ENCODE measurements at regions not wholly inside any gene's neighbourhood (a gene's known extent, or its start where the extent isn't known, plus 50 kb on each side); places are given as distances from the start of the nearest gene placed in this dataset.
A peak's percentile ranks its signal among the peaks of the same experiment; 100 is the strongest.

DNA sequence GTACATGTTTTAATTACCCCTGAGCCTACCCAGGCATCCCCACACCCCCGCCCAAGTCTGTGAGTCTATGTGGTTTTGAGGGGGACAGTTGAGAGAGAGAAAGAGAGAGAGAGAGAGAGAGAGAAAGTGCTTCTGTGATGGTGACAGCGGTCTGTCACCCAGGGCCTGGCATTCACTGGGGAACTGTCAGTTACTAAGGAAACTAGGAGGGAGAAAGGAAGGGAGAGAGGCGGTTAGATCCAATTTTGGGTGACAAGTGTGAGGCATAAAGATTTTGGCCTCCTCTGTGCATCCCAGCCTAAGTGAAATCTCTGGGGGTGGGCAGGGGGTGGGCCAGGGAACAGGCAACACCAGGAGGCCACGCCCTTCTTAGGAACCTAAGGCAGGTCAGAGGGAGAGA lies 498.3 kb downstream of the BUD13 start:
- DNase-seq, result no peak

DNA sequence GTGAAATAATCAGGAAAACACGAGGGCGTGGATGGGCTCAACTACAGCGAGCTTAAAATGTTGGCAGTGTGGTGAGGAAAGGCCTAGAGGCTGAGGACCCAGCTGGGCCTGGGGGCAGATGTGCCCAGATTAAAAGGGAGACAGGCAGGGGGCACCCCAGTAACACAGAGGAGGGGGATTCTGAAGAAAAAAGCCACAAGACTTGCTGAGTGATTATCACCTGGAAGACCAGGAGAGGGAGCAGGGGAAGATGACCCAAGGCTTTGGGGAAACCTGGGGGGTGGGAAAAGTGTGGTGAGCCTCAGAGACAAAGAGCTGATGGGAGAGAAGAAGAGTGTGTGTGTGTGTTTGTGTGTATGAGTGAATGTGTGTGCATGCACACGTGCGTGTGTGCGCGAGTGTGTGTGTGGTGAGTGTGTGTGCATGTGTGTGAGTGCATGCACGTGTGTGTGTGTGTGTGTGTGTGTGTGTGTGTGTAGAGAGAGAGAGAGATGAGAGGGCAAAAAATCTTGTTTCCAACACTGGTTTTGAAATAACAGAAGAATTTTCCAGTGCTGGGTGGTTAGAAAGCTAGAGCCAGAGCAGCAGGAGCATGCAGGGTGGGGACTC lies 500.5 kb downstream of the BUD13 start:
- DNase-seq, result no peak

DNA sequence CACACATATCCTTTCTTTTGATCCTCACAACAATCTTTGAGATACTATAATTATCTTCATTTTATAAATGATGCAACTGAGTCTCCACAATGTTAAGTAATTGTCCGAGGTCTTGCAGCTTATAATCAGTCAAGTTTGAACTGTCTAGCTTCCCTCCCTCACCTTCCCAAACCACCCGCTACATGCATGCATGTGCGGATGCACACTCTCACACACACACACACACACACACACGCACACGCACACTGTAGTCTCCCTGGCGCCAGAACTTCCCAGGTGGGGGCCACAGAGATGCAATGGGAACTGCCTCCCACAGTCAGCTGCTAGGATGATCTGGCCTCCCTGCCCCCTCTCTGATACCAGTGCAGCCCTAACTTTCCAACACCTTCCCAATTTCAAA lies 501.3 kb downstream of the BUD13 start:
- no peak for DNase-seq

DNA sequence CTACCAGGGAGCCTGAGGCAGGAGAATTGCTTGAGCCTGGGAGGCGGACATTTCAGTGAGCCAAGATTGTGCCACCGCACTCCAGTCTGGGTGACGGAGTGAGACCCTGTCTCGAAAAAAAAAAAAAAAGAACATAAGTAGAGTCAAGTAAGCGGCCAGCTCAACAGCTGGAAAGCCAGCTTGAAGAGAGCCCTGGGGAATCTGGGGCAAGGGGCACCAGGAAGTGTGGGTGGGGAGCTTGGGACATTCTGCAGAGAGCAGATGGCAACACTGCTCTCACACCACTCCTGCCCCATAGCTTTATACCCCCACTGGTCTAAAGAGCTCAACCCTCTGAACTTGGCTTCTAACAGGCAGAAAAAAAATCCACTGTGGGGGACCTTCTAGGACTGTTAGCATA lies 505.6 kb downstream of the BUD13 start:
- DNase-seq, result no peak

DNA sequence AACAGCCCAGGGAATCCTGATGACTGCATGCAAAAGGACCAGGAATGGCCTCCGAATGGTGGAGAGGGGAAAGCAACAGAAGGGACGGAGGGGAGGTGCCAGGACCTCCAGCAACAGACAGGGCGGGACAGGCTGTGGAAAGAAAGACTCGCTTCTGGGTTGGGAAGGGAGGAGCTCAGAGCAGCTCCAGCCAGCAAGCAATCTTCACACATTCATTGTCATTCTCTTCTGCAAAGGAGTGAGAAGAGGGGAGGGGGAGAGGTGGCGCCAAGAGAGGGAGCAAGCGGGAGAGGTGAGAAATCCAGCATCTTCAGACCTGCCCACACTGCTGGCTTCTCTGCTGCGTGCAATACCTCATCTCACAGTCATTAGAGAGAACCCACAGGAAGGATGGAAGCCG lies 509.0 kb downstream of the BUD13 start:
- no peak for DNase-seq

DNA sequence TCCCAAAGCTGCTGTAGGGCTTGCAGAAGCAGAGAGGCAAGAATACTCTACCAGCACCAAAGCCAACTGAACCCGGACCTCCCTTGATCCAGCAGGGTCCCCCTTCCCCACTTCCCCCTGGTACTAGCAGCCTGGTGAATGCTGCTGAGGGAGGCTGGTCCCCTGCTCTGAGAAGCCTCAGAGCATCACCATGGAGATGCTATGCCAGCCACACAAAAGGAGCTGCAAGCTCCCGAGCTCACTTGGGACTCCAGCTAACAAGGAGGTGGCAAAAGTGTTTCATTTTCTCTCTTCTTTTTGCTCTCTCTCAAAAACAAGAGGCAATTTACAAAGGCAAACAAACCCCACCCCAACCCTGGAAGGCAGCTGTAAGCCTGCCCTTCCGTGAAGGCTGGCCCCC lies 509.8 kb downstream of the BUD13 start:
- no peak for DNase-seq

DNA sequence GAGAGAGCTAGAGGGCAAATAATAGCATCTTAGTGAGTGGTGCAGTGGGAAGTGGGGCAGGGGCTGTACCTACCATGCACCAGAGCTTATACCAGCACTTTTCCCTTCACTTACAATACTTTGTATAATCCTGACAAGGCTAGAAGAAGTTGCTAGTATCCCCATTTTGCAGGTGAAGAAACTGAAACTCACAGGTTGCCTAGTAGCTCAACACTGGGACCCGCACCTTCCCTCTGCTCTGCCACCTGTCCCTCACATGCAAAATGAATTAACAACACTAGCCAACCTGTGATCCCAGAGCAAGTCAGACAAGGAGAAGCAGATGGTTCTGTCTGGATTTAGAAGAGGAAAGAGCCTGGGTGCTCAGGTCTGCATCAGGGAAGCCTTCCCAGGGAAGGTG lies 510.4 kb downstream of the BUD13 start:
- DNase-seq, result no peak

DNA sequence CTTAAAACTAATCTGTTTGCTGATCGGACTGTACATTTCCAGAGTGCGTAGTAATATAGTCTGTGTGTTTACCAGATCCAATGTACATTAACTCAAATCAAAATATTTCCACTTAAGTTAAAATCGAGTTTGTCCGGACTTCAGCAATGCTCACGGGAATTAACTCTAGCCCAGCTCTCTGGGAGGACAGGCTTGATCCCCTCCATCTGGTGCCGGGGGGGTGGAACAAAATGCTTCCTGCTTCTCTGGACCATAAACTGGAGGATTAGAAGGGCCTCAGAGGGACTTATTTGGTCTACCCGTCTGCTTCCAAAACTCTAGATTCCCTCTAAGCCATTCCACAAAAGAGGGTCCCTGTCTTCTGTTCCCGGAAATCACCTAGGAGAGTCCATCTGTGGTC lies 511.2 kb downstream of the BUD13 start:
- DNase-seq, result no peak

DNA sequence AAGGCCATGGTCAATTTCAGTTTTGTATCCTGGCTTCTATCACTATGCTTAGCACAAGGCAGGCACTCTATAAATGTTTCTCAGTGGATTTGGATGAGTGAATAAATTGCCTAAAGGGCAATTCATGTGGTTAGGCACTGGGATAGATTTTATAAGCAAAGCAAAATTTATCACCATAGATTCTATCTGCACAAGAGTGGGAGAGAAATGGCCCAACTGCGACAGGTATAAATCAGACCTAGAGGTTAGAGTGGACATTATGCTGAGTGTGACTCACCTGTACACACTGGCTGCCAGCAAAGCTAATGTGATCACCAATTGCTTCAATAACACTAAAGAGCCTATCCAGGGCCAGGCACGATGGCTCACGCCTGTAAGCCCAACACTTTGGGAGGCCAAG lies 514.0 kb downstream of the BUD13 start:
- DNase-seq, result no peak

DNA sequence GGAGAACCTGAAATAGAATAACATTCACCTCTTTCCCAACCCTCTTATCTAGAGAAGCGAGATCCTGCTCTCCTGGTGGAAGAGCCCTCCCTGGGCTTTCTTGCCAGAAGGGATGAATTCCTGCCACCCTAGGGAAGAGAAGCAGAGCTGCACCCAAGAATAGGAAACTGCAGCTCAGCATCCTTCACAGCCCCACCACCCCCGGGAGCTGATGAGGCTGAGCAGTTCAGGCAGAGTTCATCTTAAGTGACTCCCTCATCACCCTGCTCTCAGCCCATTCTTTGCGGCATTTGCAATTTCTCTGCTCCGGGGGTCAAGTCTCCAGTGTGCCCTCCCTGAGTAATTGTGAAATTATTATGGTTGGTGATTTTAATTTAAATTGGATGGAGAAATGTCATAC lies 514.9 kb downstream of the BUD13 start:
- no peak for DNase-seq

DNA sequence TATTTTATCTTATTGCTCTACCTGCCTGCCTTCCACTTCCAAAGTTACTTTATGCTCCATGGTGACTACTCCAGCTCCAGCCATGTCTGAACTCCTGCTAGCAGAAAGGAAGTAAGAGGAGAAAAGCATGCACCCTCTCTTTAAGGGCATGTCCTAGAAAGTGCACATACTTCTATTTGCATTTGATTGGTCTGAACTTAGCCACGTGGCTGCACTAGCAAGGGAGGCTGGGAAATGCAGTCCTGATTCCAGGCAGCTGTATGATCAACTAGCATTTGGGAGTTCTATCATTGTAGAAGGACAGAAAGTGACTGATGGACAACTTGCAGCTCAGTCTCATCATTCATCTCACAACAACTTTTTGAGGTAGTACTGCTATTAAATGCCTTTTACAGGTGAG lies 515.7 kb downstream of the BUD13 start:
- no peak for DNase-seq

DNA sequence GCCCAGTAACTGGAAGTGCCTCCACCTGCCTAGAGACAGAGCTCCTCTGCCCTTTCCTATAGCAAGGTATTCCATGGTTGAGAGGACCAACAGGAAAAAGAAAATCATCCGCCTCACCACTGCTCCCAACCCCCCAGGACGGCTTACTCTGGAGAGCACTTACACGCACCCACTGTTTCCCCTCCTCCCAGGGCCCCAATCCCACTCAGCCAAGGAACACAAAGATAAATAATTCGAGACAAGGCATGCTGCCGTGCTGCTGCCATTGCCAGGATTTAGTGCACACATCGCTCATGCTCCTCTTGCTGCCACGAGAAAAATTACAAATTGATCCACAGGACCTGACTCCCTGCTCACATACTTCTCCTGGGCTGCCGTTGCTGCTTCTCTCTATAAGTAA lies 516.6 kb downstream of the BUD13 start:
- DNase-seq, result no peak

DNA sequence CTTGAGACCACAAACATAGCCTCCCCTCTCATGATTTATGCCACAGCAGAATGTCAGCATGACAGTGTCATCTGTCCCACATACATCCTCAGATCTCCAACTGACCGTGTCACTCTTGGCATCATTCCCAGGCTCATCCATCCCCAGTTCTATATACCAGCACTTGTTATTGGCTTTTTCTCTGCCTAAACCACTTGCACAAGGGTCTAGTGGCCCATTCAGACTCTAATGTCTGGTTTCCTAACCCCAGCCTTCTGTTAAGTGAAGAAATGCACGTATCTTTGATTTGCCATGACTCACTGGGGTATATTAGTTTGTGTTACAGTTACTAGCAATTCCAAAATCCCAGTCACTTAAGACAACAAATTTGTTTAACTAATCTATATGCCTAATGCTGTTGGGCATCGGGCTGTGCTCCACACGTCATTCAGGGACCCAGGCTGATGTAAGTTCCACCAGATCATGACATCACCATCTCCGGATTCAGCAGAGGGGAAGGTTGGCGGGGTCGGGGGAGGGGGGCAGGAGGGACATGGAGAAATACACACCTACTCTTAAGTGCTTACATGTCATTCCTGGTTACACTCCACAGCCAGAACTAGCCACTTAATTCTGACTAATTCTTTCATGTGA lies 517.4 kb downstream of the BUD13 start:
- DNase-seq, result no peak

DNA sequence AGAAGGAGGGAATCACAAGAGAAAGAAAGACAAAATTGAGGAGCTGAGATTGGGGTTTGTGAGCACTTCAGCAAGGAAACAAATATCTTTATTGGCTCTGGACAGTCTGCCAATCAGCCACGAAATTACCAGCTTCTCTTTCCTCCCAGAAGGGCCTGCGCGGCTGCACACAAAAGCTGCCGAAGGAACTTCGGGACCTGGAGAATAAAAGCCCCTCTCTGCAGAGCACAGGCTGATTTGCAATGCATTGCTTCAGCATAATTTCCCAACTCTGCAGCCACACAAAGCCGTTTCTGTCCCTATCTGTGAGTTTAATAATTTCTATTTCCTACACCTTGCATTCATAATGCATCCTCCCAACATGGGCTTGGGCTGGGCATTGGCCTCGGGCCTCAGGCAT lies 522.6 kb downstream of the BUD13 start:
- DNase-seq, result no peak

DNA sequence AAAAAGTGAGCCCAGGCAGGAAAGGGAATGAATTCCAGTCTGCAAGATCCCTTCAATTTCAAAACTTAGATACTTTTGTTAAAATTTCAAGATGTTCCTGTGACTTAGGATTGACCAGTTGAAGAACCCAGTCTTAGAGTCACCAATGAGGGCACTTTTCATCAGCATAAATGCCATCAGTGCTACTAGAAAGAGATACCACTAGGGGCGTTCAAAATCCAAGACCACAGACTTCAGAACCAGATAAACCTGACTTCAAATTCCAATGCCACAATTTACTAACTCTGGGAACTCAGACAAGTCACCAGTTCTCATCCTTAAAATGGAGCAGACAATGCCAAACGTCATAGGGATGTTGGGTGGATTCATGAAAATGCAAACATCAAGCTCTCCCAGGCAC lies 523.2 kb downstream of the BUD13 start:
- DNase-seq, result no peak

DNA sequence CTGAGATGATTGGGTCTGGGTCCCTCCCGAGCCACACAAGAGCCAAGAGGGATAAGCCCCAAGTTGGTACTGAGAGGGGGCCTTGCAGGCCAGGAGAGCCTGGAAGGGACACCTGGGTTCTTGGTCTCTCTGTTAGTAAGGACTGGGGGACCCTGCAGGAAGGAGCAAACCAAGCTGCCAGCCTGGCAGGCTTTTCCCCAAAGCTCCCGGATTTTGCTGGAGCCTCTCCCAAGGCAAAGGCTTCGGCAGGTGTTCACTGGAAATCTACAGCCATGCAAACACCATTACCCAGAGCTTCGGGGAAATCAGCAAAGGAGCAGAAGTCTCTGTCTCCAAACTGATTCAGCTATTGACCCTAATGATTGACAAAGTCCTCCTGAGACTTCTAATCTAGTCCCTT lies 527.9 kb downstream of the BUD13 start:
- DNase-seq, result no peak

DNA sequence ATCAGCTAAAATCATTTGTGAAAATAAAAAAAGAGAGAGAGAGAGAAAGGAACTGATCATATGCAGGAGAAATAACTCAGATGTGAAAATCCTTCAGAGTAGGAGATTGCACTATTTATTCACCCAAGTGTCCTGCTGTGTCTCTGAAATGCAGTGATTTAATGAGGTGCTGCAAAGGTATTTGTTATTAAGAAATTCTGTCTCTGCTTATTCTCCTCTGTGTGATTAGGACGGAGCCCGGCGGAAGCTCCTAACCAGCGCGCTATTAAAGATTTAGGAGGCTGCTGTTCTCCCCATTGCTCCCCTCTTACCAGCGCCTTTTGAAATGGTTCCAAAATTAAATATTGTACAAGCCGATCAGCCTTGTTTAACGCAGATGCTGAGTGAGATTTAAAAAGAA lies 528.3 kb downstream of the BUD13 start:
- DNase-seq, result no peak

DNA sequence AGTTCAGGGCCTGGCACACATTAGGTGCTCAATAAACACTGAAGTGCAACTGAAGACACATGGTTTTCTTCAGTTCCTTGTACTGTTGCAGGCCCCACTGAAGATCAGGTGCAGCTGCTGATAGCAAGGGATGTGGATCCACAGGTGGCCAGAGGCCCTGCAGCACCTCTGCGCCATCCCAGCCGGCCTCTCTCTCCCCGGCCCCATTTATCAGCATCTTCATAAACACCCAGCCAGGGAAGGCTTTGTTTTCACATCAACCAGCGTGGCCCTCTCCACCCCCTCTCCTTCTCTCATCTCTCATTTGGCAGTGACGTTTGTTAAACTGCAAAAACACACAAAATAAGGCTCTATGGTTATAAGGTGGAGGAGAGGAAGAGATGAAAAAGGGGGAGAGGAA lies 528.8 kb downstream of the BUD13 start:
- DNase-seq, result no peak

DNA sequence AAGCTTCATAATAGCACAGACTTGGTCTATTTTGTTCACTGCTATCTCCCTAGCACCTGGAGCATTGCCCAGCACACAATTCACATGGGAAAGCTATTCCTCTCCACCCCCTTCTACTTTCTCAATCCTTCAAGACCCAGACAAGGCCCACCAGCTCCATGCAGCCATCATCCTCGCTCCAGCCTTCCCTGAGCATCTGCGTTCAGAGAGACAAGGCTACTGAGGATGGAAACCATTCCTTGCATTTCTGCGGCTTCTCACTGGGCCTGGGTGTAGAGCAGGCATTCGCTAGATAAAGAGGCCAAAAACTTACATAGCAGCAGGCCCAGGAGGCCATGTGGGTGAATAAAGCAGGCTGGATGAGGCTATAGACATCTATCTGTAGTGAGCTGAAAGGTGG lies 530.8 kb downstream of the BUD13 start:
- DNase-seq, result no peak

DNA sequence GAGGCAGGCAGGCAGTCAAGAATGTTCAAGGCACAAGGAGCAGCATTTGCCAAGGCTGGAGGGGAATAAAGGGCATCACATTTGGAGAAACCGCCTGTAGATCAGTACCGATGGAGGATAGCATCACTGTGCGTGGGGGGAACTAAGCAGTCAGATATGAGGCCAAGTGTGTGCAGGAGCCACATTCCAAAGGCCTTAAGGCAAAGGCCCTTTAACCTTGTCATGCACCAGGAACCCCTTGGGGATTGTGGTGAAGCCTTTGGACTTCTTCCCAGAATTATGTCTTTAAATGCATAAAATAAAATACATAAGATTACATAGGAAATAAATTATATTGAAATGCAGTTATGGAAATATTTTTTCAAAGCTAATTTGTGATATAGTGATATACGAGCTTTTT lies 532.1 kb downstream of the BUD13 start:
- DNase-seq, result peak; percentile 56

DNA sequence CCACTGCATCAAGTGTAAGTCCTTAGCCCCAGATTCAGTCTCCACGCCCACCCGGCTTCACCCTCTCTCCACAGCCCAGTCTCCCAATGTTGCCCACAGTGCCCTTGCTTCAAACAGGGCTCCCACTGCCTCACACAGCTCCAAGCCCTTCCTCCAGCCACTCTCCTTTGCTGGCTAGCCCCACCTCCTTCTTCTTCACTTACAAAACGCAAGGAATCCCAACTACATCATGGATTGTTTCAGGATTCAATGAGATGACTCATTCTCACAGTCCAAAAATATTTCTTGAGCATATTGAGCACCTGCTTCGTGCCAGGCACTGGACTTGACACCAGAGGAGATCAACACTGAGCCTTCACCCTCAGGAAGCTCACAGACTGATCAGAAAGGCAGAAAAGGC lies 533.5 kb downstream of the BUD13 start:
- DNase-seq, result no peak

DNA sequence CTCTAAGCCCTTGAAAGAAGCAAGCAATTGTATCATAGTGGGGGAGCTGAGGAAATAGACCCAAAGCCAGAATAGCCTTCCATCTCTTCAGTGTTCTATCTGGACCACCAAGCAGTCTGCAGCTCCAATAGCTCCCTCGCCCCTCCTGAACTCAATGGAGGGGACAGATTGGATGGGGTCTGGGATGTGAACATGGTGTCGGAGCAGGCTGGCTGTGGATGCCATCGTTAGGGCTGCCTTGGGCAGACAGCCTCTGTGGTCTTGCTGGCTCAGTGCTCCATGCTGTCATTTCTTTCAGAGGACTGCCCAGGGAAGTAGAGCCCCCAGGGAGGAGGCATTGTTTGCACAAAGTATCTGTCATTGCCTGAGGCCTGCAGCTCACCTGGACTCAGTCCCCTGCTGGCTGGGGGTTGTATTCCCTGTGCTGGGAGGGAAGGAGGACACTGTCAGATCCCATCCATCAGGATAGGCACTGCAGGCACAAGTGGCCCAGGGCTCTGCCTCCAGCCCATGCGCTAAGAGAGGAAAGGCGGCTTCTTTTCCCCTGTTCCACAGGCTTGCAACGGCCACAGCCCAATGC lies 537.7 kb downstream of the BUD13 start:
- DNase-seq, result no peak

DNA sequence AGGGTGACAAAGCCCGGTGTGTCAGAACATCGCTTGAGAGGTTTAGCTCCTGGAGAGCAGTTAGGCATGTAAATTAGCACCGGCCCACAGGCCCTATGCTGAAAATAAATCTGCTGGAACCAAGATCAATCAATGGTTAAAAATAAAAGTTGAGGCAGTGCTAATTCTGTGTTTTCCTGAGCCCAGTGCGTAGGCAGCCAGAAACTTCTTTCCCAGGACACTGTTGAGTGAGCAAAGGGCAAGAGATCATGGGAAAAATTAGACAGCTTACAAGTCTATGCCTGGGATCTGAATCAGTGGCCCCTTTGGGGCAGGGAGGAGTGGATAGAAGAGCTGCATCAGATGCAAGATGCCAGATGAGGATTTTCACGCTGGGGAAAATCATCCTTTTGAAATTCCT lies 539.2 kb downstream of the BUD13 start:
- peak; percentile 56 for DNase-seq

DNA sequence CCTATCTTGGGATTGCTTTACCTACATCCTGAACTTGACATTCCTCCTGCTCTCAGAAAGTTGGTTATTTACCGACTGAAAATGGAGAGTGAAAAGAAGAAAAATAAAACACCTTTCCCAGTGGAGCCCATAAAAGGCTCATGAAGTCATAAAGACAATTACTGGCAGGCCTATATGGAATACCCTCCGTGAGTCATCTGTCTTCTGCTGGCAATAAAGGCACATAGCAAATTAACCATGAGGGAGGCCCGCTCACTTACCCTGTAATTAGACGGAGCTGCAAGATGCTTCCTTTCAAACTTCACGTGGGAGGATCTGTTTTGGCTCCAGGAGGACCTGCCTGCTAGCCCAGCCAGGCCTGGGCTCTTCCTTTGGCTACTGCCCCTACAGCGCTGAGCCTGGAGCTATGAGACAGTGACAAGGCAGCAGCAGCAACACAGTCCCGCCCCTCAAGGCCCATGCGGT lies 540.4 kb downstream of the BUD13 start:
- DNase-seq, result peak; percentile 36

DNA sequence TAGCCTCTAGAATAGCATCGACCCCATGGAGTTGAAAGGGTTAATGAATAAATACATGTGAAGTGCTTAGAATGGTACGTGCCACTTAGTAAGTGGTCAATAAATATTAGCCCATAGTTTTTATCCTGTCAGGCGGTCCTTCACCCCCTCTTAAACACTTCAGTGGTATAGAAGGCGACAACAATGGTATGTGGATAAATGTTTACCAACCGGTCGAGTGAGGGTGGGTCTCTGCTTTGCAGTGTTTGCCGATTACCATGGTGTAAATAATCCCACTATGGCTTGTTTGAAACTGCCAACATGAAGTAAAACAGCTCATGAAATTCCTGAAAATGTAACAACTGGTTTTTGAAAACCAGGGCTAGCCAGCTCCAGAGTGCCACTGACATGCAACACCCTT lies 541.2 kb downstream of the BUD13 start:
- no peak for DNase-seq

Data from right hindlimb (tissue), 1 donor.